ENCODE measurements at regions not wholly inside any gene's neighbourhood (a gene's known extent, or its start where the extent isn't known, plus 50 kb on each side); places are given as distances from the start of the nearest gene placed in this dataset.
"Not testable (repeated sequence)": the region's sequence is repeated elsewhere in the genome, so short reads cannot be mapped to it uniquely, and the experiment has no call there.

DNA sequence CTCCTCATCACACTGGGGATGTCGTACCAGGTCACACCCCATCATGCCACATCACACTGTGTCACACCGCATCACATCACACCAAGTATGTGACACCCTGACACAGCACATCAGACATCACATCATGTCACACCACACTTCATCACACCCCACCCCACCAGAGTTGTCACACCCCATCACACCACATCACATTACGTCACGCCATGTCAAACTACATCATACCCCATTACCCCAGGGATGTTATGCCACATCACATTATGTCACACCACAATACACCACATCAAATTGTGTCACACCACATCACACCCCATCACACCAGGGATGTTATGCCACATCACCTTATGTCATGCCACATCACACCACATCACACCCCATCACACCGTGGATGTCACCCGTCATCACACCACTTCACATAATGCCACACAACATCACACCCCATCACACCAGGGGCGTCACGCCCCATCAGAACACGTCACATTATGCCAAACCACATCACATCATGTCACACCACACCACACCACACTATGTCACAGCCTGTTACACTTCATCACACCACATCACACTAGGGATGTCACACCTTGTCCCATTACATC, 133.6 kb downstream of the TMEM121 start:
- DNase-seq (ENCODE audit: extremely low spot score): no peak
- Histone ChIP-seq H3K36me3 (ENCODE audit: insufficient read depth) (no peaks in the 10 kb centered on the region), H3K27ac (ENCODE audit: low read depth) (no peak overlapping the region), H3K4me1 (ENCODE audit: insufficient read depth) (no peaks in the 10 kb centered on the region), H3K4me3 (ENCODE audit: low read depth, low read length) (no peak overlapping the region)
- WGBS: 93% methylated on average over 9 of the region's 9 CpGs

DNA sequence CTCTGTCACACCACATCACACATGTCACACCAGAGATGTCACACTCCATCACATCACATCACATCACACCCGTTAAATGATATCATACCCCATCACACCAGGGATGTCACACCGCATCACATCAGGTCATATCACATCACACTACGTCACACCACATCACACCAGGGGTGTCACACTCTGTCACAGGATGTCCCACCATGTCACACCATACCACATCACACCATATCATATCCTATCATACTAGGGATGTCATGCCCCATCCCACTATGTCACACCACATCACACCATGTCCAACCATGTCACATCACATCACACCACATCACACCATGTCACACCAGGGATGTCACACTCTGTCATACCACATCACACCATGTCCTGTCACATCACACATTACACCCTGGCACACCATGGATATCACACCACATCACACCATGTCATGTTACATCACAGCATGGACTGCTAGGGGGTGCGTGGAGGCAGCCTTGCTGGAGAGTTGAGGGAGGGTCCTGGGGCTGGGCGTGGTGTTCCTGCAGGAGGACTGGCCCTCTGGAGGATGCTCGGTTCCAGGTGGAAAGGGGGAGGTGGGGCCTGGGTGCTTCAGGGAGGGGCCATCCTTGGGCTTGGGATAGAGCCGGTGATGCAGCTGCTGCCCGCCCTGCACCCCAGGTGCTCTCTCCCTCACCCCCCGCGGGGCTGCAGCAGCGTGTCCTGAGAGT, 134.6 kb downstream of the TMEM121 start:
- DNase-seq (ENCODE audit: extremely low spot score): no peak

DNA sequence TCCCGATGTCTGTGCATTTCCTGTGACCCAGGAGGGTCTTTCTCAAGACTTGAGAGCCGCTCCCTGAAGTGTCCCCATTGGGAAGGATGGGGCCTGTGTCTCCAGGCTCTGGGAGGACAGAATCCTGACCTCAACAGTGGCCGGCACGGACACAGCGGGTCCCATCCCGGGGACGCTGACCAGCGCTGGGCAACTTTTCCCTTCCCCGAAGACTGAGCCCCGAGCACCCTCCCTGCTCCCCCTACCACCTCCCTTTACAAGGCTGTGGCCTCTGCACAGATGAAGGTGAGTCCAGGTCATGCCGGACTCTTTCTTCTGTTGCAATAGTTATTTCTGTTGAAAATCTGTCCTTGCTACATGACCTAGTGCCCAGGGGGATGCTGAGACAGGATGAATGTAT, 135.7 kb downstream of the TMEM121 start:
- H3K27ac ChIP-seq (ENCODE audit: low read depth); H3K4me3 ChIP-seq (ENCODE audit: low read depth, low read length); H3K4me1 ChIP-seq (ENCODE audit: insufficient read depth); DNase-seq (ENCODE audit: extremely low spot score); H3K36me3 ChIP-seq (ENCODE audit: insufficient read depth): not testable (repeated sequence)
- WGBS: 88% methylated on average over 11 of the region's 11 CpGs

More for the DNA sequence above, 134.6 kb downstream of the TMEM121 start:
- Histone ChIP-seq H3K4me3 (ENCODE audit: low read depth, low read length) (no peak overlapping the region), H3K36me3 (ENCODE audit: insufficient read depth) (no peaks in the 10 kb centered on the region), H3K4me1 (ENCODE audit: insufficient read depth) (no peaks in the 10 kb centered on the region), H3K27ac (ENCODE audit: low read depth) (no peak overlapping the region)
- 91% methylated on average over 10 of the region's 11 CpGs for WGBS

DNA sequence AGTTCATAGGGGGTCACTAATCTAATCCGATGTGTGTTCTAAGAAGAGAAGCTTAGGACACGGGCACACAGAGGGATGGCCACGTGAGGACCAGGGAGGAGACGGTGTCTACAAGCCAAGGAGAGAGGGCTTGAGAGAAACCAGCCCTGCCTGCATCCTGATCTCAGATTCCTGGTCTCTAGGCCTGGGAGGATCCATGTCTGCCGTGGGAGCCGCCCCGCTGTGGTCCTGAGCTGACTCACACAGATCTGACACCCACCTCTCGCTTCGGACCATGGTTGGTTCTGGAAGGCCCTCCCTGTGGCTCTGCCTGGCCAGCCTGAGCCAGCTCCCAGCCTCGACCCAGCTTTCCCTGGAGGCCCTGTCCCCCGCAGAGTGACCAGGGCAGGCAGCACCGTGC, 136.2 kb downstream of the TMEM121 start:
- not testable (repeated sequence) for H3K4me1 ChIP-seq (ENCODE audit: insufficient read depth); DNase-seq (ENCODE audit: extremely low spot score); H3K27ac ChIP-seq (ENCODE audit: low read depth); H3K4me3 ChIP-seq (ENCODE audit: low read depth, low read length); H3K36me3 ChIP-seq (ENCODE audit: insufficient read depth)
- WGBS: 88% methylated on average over 8 of the region's 12 CpGs

DNA sequence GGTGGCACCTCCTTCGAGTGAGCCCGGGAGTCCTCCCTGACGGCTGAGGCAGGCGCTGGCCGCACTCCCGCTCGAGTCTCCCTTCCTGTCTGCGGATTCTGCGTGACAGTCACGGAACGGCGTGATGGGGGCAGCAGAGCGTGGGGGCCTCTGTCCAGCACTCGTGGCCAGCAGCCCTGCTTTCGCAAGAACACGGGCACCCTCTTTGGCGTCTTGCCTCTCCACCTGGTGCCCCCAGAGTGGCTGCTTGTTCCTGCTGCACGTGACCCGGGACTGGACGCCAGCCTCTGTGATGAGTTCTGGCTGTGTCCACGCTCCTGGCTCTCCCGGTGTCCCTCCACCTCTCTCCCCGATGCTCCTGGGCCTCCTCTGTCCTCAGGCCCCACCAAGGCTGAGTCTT, 136.9 kb downstream of the TMEM121 start:
- 87% methylated on average over 13 of the region's 23 CpGs for WGBS

DNA sequence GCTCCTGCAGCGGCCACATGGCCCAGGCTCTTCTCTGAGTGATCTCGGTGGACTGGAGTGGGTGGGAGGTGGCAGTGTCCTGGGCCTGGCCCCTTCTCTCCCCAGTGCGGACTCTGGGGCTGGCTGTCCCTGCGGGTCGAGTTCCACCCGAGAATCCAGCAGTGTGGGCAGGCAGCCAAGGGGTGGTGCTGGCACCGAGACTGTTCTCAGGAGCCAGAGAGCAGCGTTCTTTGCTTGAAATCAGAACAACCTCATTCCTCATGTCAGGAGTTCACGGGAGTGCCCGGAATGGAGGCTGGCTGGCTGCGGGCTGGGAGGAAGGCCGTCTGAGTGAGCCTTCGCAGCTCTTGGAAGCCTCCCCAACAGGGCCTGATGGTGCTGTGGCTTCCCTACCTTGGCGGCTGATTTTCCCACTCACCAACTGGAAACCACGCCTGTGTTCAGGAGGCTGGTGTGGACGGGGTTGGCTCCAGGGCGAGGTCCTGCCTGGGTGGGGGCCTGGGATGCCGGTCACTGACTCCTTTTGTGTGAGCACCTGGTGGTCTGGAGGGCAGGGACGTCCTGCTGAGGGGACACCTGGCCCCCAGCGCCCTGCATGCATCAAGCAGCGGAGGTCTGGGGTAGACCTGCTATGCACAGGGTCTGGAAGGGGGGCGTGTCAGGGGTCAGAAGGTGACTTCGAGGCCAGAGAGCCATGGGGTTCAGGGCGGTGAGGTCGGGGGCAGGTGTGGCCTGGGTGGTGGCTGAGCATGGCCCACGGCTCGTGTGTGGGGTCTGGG, 137.6 kb downstream of the TMEM121 start:
- WGBS: 74% methylated on average over 25 of the region's 27 CpGs
- H3K4me1 ChIP-seq (ENCODE audit: insufficient read depth); H3K27ac ChIP-seq (ENCODE audit: low read depth); H3K4me3 ChIP-seq (ENCODE audit: low read depth, low read length); H3K36me3 ChIP-seq (ENCODE audit: insufficient read depth); DNase-seq (ENCODE audit: extremely low spot score): not testable (repeated sequence)

More for the DNA sequence above, 136.9 kb downstream of the TMEM121 start:
- H3K4me1 ChIP-seq (ENCODE audit: insufficient read depth); H3K36me3 ChIP-seq (ENCODE audit: insufficient read depth); H3K4me3 ChIP-seq (ENCODE audit: low read depth, low read length); DNase-seq (ENCODE audit: extremely low spot score); H3K27ac ChIP-seq (ENCODE audit: low read depth): not testable (repeated sequence)

DNA sequence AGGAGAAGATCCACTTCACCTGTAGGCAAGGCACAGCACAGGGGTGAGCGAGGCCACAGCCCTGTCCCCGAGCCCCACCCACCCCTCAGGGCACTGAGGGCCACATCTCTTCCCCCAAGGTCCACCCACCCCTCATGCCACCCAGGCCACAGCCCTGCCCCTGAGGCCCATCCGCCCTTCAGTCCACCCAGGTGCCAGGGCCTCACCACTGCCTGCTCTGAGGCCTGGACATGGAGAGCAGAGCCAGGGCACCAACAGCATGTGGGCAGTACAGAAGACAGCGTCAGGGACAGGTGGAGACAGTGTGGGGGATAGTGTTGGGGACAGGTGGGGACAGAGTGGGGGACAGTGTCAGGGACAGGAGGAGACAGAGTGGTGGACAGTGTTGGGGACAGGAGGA, 138.3 kb downstream of the TMEM121 start:
- Histone ChIP-seq H3K4me3 (ENCODE audit: low read depth, low read length) (no peak overlapping the region), H3K4me1 (ENCODE audit: insufficient read depth) (no peaks in the 10 kb centered on the region), H3K27ac (ENCODE audit: low read depth) (no peak overlapping the region), H3K36me3 (ENCODE audit: insufficient read depth) (no peaks in the 10 kb centered on the region)
- no peak for DNase-seq (ENCODE audit: extremely low spot score)
- 71% methylated on average over 4 of the region's 4 CpGs for WGBS

DNA sequence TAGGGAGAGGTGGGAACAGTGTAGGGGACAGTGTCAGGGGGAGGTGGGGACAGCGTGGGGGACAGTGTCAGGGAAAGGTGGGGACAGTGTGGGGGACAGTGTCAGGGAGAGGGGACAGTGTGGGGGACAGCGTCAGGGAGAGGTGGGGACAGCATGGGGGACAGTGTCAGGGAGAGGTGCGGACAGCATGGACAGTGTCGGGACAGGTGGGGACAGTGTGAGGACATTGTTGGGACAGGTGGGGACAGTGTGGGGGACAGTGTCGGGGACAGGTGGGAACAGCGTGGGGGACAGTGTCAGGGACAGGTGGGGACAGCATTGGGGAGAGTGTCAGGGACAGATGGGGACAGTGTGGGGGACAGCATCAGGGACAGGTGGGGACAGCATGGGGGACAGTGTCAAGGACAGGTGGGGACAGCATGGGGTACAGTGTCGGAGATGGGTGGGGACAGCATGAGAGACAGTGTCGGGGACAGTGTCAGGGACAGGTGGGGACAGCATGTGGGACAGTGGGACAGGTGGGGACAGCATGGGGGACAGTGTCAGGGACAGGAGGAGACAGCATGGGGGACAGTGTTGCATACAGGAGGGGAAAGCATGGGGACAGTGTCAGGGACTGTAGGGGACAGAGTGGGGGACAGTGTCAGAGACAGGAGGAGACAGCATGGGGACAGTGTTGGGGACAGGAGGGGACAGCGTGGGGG, 139.0 kb downstream of the TMEM121 start:
- DNase-seq (ENCODE audit: extremely low spot score): no peak
- Histone ChIP-seq H3K36me3 (ENCODE audit: insufficient read depth) (no peaks in the 10 kb centered on the region), H3K27ac (ENCODE audit: low read depth) (no peak overlapping the region), H3K4me1 (ENCODE audit: insufficient read depth) (no peaks in the 10 kb centered on the region), H3K4me3 (ENCODE audit: low read depth, low read length) (no peak overlapping the region)
- WGBS: 81% methylated on average over 9 of the region's 9 CpGs

DNA sequence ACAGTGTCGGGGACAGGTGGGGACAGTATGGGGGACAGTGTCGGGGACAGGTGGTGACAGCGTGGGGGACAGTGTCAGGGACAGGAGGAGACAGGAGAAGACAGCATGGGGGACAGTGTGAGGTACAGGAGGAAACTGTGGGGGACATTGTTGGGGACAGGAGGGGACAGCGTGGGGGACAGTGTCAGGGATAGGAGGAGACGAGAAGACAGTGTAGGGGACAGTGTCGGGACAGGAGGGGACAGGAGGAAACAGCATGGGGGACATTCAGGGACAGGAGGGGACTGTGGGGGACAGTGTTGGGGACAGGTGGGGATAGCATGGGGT, 139.5 kb downstream of the TMEM121 start:
- no peaks in the 10 kb centered on the region for H3K36me3 ChIP-seq (ENCODE audit: insufficient read depth)
- no peak overlapping the region for H3K4me3 ChIP-seq (ENCODE audit: low read depth, low read length)
- H3K27ac ChIP-seq (ENCODE audit: low read depth): no peak overlapping the region
- no peak for DNase-seq (ENCODE audit: extremely low spot score)
- WGBS: 92% methylated on average over 6 of the region's 6 CpGs
- no peaks in the 10 kb centered on the region for H3K4me1 ChIP-seq (ENCODE audit: insufficient read depth)

DNA sequence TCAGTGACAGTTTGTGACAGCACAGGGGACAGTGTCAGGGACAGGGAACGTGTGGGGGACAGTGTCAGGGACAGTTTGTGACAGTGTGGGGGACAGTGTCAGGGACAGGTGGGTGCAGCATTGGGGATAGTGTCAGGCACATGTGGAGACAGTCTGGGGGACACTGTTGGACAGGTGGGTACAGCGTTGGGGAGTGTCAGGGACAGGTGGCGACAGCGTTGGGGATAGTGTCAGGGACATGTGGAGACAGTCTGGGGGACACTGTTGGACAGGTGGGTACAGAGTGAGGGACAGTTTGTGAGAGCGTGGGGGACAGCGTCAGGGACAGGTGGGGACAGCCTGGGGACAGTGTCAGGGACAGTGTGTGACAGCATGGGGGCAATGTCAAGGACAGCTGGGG, 140.0 kb downstream of the TMEM121 start:
- Histone ChIP-seq H3K4me3 (ENCODE audit: low read depth, low read length) (no peak overlapping the region), H3K27ac (ENCODE audit: low read depth) (no peak overlapping the region), H3K36me3 (ENCODE audit: insufficient read depth) (no peaks in the 10 kb centered on the region), H3K4me1 (ENCODE audit: insufficient read depth) (no peaks in the 10 kb centered on the region)
- 83% methylated on average over 6 of the region's 6 CpGs for WGBS
- DNase-seq (ENCODE audit: extremely low spot score): no peak

DNA sequence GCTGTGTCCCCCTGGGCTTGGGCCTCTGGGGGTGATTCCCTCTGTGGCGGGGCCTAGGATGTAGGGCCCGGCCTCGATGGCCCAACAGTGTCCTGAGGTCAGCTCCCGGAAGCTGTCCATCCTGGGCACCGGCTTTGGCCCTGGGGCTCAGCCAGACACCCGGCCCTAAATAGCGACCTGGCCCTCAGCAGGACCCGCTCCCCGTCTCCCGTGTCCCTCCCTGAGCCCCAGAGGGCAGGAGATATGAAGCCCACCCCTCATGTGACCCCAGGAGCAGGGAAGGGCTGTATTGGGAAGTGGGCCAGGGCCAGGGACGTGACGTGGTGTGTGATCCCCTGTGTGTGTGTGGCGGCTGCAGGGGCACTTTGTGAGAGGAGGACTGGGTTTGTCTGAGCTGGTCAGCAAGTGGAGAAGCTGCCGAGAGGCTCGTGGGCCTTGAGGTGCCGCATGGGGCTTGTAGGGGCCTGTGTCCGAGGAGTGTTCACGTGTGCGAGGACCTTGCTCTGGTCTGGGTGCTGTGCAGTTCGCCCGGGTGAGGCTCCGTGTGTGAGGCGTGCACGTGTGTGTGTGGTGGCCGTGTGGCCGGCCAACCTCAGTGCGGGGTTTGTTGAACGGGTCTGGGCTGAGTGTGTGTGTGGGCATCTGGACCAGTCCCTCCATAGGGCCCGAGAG, 140.7 kb downstream of the TMEM121 start:
- 90% methylated on average over 29 of the region's 29 CpGs for WGBS
- not testable (repeated sequence) for H3K4me3 ChIP-seq (ENCODE audit: low read depth, low read length); H3K4me1 ChIP-seq (ENCODE audit: insufficient read depth); H3K27ac ChIP-seq (ENCODE audit: low read depth); H3K36me3 ChIP-seq (ENCODE audit: insufficient read depth); DNase-seq (ENCODE audit: extremely low spot score)

DNA sequence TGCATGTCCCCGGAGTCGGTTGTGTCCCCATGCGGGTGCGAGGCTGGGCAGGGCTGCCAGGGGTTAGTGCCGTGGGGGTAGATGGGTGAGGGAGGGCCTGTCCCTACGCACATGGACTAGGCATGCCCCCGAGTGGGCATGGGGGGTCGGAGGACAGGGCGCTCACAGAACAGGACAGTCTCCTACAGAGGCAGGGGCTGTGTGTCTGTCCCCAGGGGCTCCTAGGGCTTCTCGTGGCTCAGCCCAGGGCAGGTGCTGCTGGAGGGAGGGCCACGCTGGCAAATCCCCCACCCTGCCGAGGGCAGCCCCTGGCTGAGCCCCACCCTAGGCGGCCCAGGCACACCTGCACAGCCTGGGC, 141.3 kb downstream of the TMEM121 start:
- 84% methylated on average over 9 of the region's 13 CpGs for WGBS
- not testable (repeated sequence) for DNase-seq (ENCODE audit: extremely low spot score); H3K4me3 ChIP-seq (ENCODE audit: low read depth, low read length); H3K4me1 ChIP-seq (ENCODE audit: insufficient read depth); H3K36me3 ChIP-seq (ENCODE audit: insufficient read depth); H3K27ac ChIP-seq (ENCODE audit: low read depth)

DNA sequence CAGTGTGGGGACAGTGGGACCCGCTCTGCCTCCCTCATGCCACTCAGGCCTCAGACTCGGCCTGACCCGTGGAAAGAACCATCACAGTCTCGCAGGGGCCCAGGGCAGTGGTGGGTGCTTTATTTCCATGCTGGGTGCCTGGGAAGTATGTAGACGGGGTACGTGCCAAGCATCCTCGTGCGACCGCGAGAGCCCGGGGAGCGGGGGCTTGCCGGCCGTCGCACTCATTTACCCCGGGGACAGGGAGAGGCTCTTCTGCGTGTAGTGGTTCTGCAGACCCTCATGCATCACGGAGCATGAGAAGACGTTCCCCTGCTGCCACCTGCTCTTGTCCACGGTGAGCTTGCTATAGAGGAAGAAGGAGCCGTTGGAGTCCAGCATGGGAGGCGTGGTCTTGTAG, 141.6 kb downstream of the TMEM121 start:
- H3K27ac ChIP-seq (ENCODE audit: low read depth); H3K36me3 ChIP-seq (ENCODE audit: insufficient read depth); H3K4me3 ChIP-seq (ENCODE audit: low read depth, low read length); DNase-seq (ENCODE audit: extremely low spot score); H3K4me1 ChIP-seq (ENCODE audit: insufficient read depth): not testable (repeated sequence)
- 93% methylated on average over 21 of the region's 22 CpGs for WGBS

Data from urinary bladder (tissue), 3 donors.